ENCODE measurements at regions not wholly inside any gene's neighbourhood (a gene's known extent, or its start where the extent isn't known, plus 50 kb on each side); places are given as distances from the start of the nearest gene placed in this dataset.

DNA sequence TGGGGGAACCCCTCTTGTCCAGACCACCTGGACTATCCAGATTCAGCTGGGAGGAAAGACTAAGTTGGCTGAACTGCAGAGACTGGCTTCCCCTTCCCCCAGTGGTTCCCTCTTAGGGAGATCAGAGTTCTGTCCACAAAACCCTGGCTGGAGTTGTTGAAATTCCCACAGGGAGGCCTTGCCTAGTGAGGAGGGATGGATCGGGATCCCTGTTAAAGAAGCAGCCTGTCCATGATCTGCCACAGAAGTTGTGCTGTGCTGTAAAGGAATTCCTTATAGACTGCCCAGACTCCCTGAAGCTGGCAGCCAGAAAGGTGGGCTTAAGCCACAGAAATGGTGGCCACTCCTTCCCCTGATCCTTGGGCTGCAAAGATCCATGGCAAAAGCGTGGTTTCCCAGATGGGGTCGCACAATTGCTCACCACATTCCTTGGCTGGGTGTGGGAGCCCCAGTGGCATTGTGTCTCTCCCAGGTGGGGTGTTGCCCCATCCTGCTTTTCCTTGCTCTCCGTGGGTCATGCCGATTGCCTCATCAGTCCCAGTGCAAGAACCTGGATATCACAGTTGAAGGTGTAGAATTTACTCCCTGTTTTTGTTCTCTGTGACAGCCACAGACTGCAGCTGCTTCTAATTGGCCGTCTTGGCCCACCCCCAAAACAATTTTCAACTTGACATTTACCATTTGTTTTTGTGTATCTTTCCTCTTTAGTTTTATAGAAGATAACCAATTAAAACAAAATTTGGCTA is 342.4 kb downstream of the FGF10 start:
- TF ChIP-seq EZH2 (IDR thresholded peaks at IDR 0.05; ENCODE audit: low read length) = no peak
- TF ChIP-seq, protein P1, sequence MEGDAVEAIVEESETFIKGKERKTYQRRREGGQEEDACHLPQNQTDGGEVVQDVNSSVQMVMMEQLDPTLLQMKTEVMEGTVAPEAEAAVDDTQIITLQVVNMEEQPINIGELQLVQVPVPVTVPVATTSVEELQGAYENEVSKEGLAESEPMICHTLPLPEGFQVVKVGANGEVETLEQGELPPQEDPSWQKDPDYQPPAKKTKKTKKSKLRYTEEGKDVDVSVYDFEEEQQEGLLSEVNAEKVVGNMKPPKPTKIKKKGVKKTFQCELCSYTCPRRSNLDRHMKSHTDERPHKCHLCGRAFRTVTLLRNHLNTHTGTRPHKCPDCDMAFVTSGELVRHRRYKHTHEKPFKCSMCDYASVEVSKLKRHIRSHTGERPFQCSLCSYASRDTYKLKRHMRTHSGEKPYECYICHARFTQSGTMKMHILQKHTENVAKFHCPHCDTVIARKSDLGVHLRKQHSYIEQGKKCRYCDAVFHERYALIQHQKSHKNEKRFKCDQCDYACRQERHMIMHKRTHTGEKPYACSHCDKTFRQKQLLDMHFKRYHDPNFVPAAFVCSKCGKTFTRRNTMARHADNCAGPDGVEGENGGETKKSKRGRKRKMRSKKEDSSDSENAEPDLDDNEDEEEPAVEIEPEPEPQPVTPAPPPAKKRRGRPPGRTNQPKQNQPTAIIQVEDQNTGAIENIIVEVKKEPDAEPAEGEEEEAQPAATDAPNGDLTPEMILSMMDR (optimal IDR thresholded peaks at IDR 0.05 in 1 of 3, IDR thresholded peaks at IDR 0.05 in 1 of 3, conservative IDR thresholded peaks at IDR 0.05 in 1 of 3; ENCODE audit: extremely low read depth in 1 of 3, insufficient read depth in 2 of 3, low read length in 3 of 3) = no peak
